HUDEP-2 (cell line): ENCODE measurements at regions not wholly inside any gene's neighbourhood (a gene's known extent, or its start where the extent isn't known, plus 50 kb on each side); places are given as distances from the start of the nearest gene placed in this dataset.

ENCODE experiments used
- DNase-seq, 76 experiments: peaks; one replicate each; lab custom pipeline; 2025; ENCODE audit not compliant: unreplicated experiment in 76 of 76; lab: John Stamatoyannopoulos, UW

DNA sequence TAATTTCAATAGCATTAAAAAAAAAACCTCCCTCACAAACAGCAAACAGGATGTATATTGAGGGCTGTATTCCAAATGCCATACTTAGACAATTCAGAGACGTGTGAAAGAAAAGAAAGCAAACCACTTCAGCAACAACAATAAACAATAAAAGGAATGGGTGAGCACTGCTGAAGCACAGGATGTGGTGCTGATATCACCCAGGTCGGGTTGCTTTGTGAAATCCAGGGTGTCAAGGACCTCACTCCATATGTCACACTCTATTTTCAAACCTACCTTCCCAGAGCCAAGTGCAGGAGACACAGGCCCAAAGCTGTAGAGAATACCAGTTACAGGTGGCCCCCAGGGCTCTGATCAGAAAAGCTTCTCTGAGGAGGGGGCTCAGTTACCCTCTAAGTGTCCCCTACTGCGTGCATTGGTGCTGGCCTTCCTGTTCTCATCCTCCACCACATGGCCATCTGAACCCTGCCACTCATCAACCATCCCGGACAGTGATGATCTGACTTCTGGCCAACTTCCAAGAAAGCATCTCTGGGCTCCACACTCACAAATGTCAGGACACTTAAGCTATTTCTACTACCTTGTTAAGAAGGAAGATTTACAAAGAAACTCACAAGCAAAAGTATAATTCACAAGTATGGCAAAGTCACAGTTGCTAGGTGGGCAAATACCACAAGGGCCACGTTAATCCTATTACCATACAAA is 363.0 kb downstream of the SS18 start:
- DNase-seq = no peak

- no peak for DNase-seq
Observed at GRCh38 chr18:25726298-25726697, 364.1 kb downstream of the SS18 start.

DNA sequence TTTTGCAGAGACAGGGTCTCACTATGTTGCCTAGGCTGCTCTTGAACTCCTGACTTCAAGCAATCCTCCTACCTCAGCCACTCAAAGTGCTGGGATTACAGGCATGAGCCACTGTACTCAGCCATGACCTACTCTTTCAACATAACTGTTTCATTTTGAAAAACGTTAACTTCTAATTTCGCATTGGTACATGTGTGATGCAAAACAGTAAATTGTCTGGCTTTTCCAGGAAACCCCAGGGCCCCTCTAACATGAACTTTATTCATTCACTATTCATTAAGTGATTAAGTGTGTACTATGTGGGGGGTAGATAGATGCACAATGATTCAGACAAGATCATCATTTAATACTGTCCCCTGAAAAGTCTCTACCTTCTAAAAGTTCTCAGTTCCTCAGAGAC is 364.9 kb downstream of the SS18 start:
- DNase-seq = no peak

DNA sequence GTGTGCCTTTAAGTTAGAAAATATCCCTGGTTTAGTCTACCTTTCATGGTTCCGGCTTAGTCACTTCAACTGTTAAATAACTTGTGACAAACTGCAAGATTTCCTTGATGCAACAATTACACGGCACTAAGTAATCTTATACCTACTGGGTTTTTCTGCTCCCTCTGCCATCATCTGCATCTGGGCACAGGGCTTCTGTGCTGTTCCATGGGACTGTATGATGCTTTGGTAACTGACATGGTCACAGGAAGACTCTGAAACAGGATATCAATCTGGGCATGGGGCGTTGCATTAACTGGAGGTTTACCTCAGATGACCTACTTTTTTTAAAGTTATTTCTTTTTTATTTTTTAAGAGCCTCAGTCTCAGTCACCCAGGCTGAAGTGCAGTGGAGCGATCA is 365.4 kb downstream of the SS18 start:
- DNase-seq = no peak

DNA sequence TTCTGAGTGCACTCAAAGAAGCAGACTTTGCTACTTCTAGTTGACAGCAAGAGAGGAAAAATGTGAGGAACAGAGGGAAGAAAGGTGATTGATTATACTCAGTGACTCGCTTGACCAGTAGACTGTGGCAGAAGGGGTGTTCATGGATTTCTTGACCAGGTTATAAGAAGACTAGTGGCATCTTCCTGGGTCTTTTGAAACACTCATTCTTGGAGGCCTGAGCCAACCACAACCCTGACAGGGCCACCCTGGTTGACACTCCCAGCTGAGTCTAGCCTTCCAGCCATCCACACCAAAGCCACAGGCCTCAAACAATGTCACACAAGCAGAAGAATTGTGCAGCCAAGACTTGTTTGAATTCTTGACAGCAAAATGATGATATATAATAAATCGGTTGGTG is 366.3 kb downstream of the SS18 start:
- no peak for DNase-seq

DNA sequence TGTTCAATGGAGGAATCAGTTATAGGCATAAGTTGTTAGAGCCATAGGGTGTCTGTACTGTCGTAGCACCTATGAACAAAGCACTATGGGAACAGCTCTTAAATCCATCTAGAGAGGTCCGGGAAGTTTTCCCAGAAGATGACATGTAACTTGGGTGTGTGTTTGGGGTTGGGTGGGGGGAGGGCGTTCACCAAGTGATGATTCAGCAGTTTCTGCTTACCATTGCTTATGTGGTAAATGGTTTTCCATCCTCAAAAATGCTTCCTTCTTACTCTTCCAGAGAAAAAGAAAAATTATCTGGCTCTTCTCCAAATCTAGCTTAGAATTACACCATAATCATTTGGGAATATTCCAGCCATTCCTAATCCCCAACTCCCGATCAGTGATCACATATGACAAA is 361.1 kb upstream of the ZNF521 start:
- DNase-seq = no peak

DNA sequence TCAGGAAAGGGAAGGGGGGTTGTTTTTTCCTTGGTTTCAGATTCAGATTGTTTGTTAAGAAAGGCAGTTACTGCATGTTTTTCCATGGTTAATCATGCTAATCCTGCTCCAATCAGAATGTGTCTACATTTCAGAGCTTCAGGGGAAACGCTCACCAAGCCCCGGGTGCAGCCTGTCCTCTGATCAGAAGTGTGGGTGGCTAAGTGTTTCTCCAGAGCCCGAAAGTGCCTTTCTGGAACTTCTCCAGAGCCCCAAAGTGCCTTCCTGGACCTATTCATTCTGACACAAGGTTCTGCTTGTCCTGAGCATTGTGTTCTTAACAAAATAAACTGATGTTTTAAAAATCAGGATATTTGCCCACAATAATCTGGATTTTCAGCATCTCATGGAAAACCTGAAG is 359.0 kb upstream of the ZNF521 start:
- no peak for DNase-seq

DNA sequence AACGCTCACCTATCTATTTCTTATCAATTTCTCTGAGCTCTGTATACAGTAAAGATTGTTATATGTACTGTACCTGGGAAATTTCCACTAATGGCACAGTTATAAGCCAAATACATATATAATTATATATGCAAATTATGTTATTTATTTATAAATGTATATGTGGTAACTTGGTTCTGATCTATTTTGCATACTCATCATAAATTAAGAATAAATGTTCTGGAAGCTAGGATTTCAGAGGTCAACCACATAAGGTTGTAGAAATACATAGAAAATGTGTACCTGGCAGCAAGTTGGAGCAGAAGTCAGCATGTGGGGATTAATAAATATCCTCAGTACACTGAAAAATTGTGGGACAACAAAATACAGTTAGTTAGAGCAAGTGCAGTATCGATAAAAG is 353.7 kb upstream of the ZNF521 start:
- no peak for DNase-seq

- DNase-seq = no peak
Observed at GRCh38 chr18:25704494-25704893, 352.5 kb upstream of the ZNF521 start.

GRCh38 chr18:25704071-25704470 is 352.1 kb upstream of the ZNF521 start:
- DNase-seq = no peak

DNA sequence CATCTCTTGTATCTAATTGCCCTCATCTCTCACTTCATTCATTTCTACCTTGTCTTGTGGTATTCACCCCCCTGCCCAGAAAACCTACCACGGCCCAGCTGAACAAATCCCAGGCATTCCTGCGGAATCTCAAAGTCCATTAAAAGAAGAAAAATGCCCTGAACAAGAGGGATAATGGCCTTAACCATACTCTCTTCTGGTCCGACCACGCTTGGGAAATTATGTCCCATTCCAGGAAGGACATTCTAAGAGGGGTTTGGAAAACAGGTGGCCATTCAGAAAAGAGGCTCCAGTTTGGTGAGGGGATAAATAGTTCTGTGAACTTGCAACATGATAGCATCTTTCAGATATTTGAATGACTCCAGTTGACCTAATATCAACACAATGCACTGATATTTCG is 349.9 kb upstream of the ZNF521 start:
- DNase-seq = no peak

GRCh38 chr18:25686960-25687500 is 335.1 kb upstream of the ZNF521 start:
- no peak for DNase-seq

GRCh38 chr18:25685088-25685487 is 333.1 kb upstream of the ZNF521 start:
- no peak for DNase-seq

- DNase-seq = no peak
Observed at GRCh38 chr18:25679491-25679890, 327.5 kb upstream of the ZNF521 start.

- DNase-seq = no peak
Observed at GRCh38 chr18:25678221-25678620, 326.3 kb upstream of the ZNF521 start.

- DNase-seq = no peak
Observed at GRCh38 chr18:25675123-25675850, 323.3 kb upstream of the ZNF521 start.

DNA sequence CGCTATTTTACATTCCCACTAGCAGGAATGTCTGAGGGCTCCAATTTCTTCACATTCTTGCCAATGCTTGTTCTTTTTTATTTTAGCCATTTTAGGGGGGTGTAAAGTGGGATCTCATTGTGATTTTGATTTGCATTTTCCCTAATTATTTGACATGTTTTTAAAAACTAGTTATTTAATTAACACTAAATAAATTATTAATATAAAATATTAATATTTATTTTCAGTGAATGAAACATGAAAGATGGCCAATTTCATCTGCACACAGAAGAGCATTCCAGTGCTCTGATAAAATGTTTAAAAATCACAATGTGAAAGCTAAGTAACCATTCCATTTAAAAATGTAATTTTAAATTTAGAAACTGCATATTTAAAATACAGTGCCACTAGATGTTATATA is 322.2 kb upstream of the ZNF521 start:
- DNase-seq = no peak

GRCh38 chr18:25672490-25672889 is 320.5 kb upstream of the ZNF521 start:
- peak in 4 of 76 experiments; percentile 8 to 30 (median 10) for DNase-seq

DNA sequence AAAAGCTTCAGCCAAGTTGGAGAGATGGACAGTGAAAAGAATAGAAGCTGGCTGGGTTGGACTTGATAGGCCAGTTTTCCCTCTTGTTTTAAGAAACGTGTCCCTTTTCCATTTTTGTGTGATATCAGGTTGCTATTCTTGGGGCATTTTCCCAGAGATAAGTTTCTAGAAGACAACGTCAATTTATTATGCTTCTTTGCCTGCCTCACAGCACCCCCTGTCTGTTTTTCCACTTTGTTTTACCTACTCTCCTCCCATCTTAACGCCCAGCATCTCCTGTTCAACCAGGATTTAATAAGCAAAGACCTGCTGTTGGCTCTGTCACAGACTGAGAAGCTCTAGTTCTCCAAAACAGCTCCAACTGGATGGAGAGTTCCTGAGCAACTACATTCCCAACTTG is 317.8 kb upstream of the ZNF521 start:
- DNase-seq = no peak

DNA sequence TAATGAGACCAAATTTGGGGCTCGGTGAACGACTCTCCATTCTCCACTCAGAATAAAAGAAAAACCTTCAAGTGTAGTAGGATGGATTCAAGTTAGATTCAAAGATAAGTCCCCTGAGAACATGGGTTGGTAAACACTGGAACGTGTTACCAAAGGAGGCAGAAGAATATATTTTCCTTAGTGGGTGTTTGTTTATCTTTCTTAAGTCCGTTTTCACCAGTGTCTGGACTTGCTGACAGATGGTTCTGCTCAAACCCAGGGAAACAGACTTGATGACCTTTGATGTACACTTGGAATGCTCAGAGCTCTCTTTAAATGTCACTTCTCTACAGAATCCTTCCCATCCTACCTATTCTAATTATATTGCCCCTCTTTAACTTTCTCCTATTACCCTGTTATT is 310.3 kb upstream of the ZNF521 start:
- no peak for DNase-seq

DNA sequence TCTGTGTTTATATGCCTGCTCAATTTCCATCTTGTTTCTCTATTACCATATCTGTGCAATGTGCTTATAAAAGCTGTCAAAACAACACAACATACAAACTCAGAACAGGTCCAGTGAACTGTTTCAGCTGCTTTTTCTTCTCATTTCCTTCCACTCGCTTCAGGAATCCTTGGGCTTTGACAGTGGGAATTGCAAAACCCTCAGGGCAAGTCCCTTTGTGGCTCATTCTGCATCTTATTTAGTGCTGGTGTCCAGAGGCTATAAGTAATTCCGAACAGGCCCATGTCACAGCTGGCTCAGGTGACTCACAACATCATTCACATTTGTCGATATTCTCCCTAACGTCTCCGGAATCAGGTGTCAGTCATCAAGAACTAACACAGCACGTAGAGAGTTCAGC is 309.9 kb upstream of the ZNF521 start:
- no peak for DNase-seq

DNA sequence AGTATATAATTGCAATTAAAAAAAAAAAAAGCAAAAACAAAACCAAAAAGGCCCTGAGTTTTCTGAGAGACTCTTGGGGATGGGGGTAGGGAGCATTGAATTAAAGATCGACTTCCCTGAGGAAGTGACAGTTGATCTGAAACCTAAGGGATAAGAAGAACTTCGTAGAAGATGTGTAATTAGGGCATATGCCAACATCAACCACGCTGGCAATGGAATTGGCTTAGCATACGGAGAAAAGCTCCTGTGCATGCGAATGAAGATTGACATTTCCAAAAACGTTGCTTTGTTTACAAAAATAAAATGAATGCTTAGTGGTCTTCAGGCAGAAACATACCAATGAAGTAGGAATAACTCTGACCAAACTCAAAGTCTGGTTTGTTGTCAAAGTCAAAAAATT is 307.6 kb upstream of the ZNF521 start:
- no peak for DNase-seq
